Right lobe of liver (tissue), 6 donors: ENCODE measurements at regions not wholly inside any gene's neighbourhood (a gene's known extent, or its start where the extent isn't known, plus 50 kb on each side); places are given as distances from the start of the nearest gene placed in this dataset.

Source experiments
- ATAC-seq, 4 donors: fragments of 200-7000 bp; cut with Tn5 transposase; one replicate each; pipeline ENCODE4 v1.9.1; 2020; ENCODE audit warnings: mild to moderate bottlenecking in 4 of 4, moderate library complexity in 4 of 4
- DNase-seq, 3 donors: peaks; one replicate each; pipeline ENCODE4 v3.0.0-alpha.2; 2020
- H3K27ac ChIP-seq, 3 donors: fragments of 200-600 bp; one replicate each; pipeline ENCODE4 v1.8.0; 2022
- H3K27me3 ChIP-seq, 2 donors: fragments of 200-600 bp; one replicate each; pipeline ENCODE4 v1.8.0; 2022
- H3K36me3 ChIP-seq, 4 donors: fragments of 200-600 bp; sonication (generic) in 1 of 4; one replicate each; pipeline versions ENCODE4 v1.5.1 to v1.8.0; 2017 to 2022; ENCODE audit warnings: control low read depth in 1 of 4
- H3K4me1 ChIP-seq, 4 donors: fragments of 200-600 bp; sonication (generic) in 1 of 4; one replicate each; pipeline versions ENCODE4 v1.5.1 to v1.8.0; 2017 to 2022; ENCODE audit warnings: control low read depth in 1 of 4
- H3K4me3 ChIP-seq, 3 donors: fragments of 200-600 bp; one replicate each; pipeline ENCODE4 v1.8.0; 2022
- H3K9me3 ChIP-seq, 4 donors: fragments of 200-600 bp; sonication (generic) in 1 of 4; one replicate each; pipeline versions ENCODE4 v1.5.1 to v1.8.0; 2017 to 2022; ENCODE audit warnings: control low read depth in 1 of 4
- CTCF ChIP-seq, 4 donors: fragments of 200-600 bp in 3 of 4; fragments of 450-650 bp in 1 of 4; IDR thresholded peaks; one replicate each; pipeline versions ENCODE4 v1.5.1 to v1.8.0; 2016 to 2022; ENCODE audit warnings: antibody characterized with exemption in 4 of 4, mild to moderate bottlenecking in 2 of 4
- POLR2A ChIP-seq: fragments of 450-650 bp; IDR thresholded peaks from one replicate; pipeline ENCODE4 v1.6.1; 2017; ENCODE audit warnings: antibody characterized with exemption, mild to moderate bottlenecking
- WGBS: methylation state at CpG from one replicate; pipeline ENCODE4 v1.1.6; 2018; ENCODE audit warnings: low coverage, low lambda C conversion rate; ENCODE audit not compliant: insufficient coverage; ENCODE audit errors: missing lambda C conversion rate; 5-methylcytosine and 5-hydroxymethylcytosine counted together
- intact Hi-C, 2 donors: fragments of 100-400 bp; cut with DNase I; formaldehyde crosslinking; loops; one replicate each; pipeline versions ENCODE4 v1.11.2 to v1.14.1; 2022
- donor health status: DM: no; HTN: yes; CAD: no.
- donor health status: DM: no; HTN: no; CAD: no.
- donor health status: DM: no; HTN: no; CAD: no.
- donor health status: DM: no; HTN: yes; CAD: no.
- donor health status: DM: no; HTN: yes; CAD: no.

DNA sequence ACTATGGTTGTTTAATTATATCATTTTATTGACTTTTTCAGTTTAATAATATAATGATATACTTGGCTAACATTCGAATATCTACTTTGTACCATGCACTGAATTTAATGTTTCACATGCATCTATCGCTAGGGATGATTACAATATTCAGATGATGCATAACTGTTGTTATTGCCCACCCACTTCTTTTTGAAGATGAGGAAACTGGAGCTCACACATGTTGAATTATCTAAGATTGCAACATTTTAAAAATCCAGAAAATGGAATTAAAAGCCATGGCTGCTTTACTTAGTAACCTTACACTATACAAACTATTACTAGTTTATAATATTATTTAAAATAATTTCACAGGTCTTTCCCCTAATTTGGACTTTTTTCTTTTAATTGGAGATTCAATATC lies 171.7 kb downstream of the TLR4 start:
- no peak overlapping the region for H3K27ac ChIP-seq
- H3K4me1 ChIP-seq, result no peaks in the 10 kb centered on the region
- TF ChIP-seq POLR2A (no peak), CTCF (IDR thresholded peaks at IDR 0.05) (no peak)
- no peak for ATAC-seq
- H3K36me3 ChIP-seq, result no peaks in the 10 kb centered on the region
- 59% methylated on average over 2 of the region's 2 CpGs for WGBS
- DNase-seq, result no peak
- intact Hi-C loops, result no loop called here
- H3K9me3 ChIP-seq, result no peaks in the 10 kb centered on the region
- no peaks in the 10 kb centered on the region for H3K27me3 ChIP-seq
- no peak overlapping the region for H3K4me3 ChIP-seq

DNA sequence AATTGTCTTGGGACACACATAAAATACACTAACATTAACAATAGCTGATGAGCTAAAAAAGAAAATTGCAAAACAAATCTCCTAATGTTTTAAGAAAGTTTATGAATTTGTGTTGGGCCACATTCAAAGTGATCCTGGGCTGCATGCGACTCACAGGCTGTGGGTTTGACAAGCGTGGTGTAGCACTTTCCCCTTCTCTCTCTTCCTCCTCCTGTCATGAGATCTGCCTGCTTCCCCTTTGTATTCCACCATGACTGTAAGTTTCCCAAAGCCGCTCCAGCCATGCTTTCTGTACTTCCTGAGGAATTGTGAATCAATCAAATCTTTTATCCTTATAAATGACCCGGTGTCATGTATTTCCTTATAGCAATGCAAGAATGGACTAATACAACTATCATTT lies 178.0 kb downstream of the TLR4 start:
- no peak overlapping the region for H3K27ac ChIP-seq
- ATAC-seq, result no peak

DNA sequence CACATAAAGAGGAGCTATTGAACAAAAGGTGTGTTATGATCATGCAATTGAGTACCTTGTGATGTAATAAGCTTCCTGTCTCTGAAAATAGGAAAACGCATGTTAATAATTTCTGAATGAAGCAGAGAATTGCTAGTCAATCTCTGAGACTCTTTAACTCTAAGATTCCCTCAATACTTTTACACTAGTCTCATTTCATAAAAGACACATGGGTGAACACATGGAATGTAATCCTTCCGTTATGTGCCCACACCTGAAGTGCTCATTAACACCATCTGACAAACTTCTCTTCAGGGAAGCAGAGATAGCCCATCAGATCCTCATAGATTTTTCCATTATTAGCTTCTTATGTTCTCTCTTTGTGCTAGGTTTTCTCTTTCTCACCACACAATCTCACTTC lies 182.4 kb downstream of the TLR4 start:
- Histone ChIP-seq H3K36me3 (no peaks in the 10 kb centered on the region), H3K4me3 (no peak overlapping the region), H3K9me3 (no peaks in the 10 kb centered on the region), H3K27ac (no peak overlapping the region), H3K4me1 (no peaks in the 10 kb centered on the region), H3K27me3 (no peaks in the 10 kb centered on the region)
- TF ChIP-seq CTCF (IDR thresholded peaks at IDR 0.05) (no peak), POLR2A (no peak)
- WGBS, result 82% methylated on average over 2 of the region's 2 CpGs
- ATAC-seq (no peak), DNase-seq (no peak)
- intact Hi-C loops, result no loop called here

More for the DNA sequence above, 178.0 kb downstream of the TLR4 start:
- Histone ChIP-seq H3K4me1 (no peaks in the 10 kb centered on the region), H3K9me3 (no peaks in the 10 kb centered on the region), H3K27me3 (no peaks in the 10 kb centered on the region), H3K36me3 (no peaks in the 10 kb centered on the region), H3K4me3 (no peak overlapping the region)
- intact Hi-C loops, result no loop called here
- DNase-seq, result no peak
- WGBS, result 43% methylated on average over 4 of the region's 4 CpGs
- TF ChIP-seq POLR2A (no peak), CTCF (IDR thresholded peaks at IDR 0.05) (no peak)

DNA sequence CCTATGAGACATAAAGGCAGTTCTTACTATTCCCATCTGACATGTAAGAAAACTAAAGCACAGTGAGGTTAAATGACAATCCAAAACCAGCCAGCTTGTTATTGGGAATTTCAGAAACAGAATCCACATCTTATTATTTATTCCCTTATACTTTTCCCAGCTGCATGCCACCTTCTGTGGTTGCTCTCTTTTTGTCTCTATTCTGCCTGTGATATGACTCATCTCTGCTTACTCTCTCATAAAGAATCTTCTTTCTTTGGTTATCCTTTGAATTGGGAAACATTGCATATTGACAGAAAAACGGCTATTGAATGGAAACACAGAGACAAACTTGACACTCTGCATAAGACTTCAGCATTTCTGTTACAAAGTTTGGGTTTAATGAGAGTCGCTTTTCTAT lies 183.2 kb downstream of the TLR4 start:
- Histone ChIP-seq H3K27me3 (no peaks in the 10 kb centered on the region), H3K36me3 (no peaks in the 10 kb centered on the region), H3K27ac (no peak overlapping the region), H3K4me1 (no peaks in the 10 kb centered on the region), H3K4me3 (no peak overlapping the region), H3K9me3 (no peaks in the 10 kb centered on the region)
- no peak for ATAC-seq
- WGBS, result 57% methylated on average over 2 of the region's 2 CpGs
- intact Hi-C loops, result no loop called here
- DNase-seq, result no peak
- TF ChIP-seq CTCF (IDR thresholded peaks at IDR 0.05) (no peak), POLR2A (no peak)

DNA sequence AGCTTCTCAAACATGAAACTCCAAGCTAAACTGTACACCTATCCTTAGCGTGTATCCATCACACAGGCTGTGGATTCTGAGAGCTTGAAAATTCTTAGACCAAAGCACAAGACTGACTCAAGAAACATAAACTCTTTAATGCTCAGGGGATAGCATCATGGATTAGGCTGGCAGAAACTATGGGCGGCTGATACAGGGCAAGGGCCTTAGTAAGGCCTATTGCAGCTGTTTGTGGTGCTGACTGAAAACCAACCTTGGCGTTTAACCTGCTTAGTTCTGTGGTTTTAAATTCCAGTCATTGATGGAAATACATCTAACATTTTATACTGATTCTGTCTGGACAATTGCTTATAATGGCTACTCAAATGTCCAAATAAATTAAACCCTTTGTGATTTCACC lies 183.7 kb downstream of the TLR4 start:
- TF ChIP-seq CTCF (IDR thresholded peaks at IDR 0.05), result no peak
- no peak for TF ChIP-seq POLR2A
- no peak for ATAC-seq
- Histone ChIP-seq H3K4me3 (no peak overlapping the region), H3K27me3 (no peaks in the 10 kb centered on the region), H3K36me3 (no peaks in the 10 kb centered on the region), H3K27ac (no peak overlapping the region), H3K4me1 (no peaks in the 10 kb centered on the region), H3K9me3 (no peaks in the 10 kb centered on the region)
- 71% methylated on average over 3 of the region's 3 CpGs for WGBS
- intact Hi-C loops, result no loop called here
- no peak for DNase-seq
